ENCODE measurements at regions not wholly inside any gene's neighbourhood (a gene's known extent, or its start where the extent isn't known, plus 50 kb on each side); places are given as distances from the start of the nearest gene placed in this dataset.

DNA sequence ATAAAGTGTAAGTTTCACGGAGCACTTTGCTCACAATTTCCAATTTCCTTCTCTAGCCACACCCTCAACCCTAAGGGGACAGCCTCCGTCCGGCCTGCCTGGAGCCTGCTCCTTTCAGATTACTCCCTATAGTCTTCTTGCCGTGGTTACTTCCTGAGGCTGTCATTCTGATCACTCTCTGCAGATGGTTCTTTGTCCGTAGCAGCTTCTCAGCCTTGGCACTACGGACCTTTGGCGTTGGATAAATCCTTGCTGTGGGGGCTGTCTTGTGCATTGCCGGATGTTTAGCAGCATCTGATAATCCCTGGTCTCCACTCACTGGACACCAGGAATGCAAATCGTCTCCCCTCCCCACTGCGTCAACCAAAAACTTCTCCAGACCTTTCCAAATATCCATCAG is 447.5 kb upstream of the KIRREL3 start:
- H3K36me3 ChIP-seq (ENCODE audit: control insufficient read depth in 3 of 3, insufficient read depth in 3 of 3, low read length in 3 of 3) = no peaks in the 10 kb centered on the region
- peaks cover 0 to 3% (median 0%) of the 10 kb centered on the region in 3 donors for H3K27me3 ChIP-seq (ENCODE audit: control insufficient read depth in 3 of 3, insufficient read depth in 3 of 3, low read length in 3 of 3)
- H3K9ac ChIP-seq (ENCODE audit: low read depth in 1 of 3, low read length in 3 of 3) = no peak overlapping the region
- no peaks in the 10 kb centered on the region for H3K4me1 ChIP-seq (ENCODE audit: control insufficient read depth in 3 of 3, insufficient read depth in 3 of 3, low read length in 3 of 3)
- no peaks in the 10 kb centered on the region for H3K9me3 ChIP-seq (ENCODE audit: control insufficient read depth in 3 of 3, low read length in 3 of 3)
- no peak overlapping the region for H3K4me3 ChIP-seq (ENCODE audit: low read length in 3 of 3)
- no peak overlapping the region for H3K27ac ChIP-seq (ENCODE audit: low read depth, low read length)

DNA sequence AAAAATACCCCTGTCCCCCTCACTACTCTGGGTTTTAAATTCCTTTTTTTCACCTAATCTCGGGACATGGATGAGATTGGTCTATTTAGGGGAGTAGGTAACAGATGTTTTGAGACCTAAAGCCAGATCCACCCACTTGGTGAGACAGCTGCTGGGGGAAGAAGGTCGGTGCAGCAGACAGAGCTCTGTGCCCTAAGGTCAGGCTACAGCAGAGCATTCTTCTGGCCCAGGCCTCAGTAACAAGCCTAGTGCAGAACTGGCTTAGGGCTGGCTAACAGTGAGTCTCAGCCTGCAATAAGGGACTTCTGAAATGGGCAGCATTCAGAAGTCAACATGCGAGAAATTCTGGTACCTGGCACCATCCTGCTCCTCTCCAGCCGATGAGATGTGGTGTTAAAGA is 444.9 kb upstream of the KIRREL3 start:
- H3K27ac ChIP-seq (ENCODE audit: low read depth, low read length) = no peak overlapping the region
- no peaks in the 10 kb centered on the region for H3K4me1 ChIP-seq (ENCODE audit: control insufficient read depth in 3 of 3, insufficient read depth in 3 of 3, low read length in 3 of 3)
- peaks cover 0 to 3% (median 0%) of the 10 kb centered on the region in 3 donors for H3K27me3 ChIP-seq (ENCODE audit: control insufficient read depth in 3 of 3, insufficient read depth in 3 of 3, low read length in 3 of 3)
- no peaks in the 10 kb centered on the region for H3K36me3 ChIP-seq (ENCODE audit: control insufficient read depth in 3 of 3, insufficient read depth in 3 of 3, low read length in 3 of 3)
- H3K9me3 ChIP-seq (ENCODE audit: control insufficient read depth in 3 of 3, low read length in 3 of 3) = no peaks in the 10 kb centered on the region
- H3K9ac ChIP-seq (ENCODE audit: low read depth in 1 of 3, low read length in 3 of 3) = no peak overlapping the region
- no peak overlapping the region for H3K4me3 ChIP-seq (ENCODE audit: low read length in 3 of 3)

DNA sequence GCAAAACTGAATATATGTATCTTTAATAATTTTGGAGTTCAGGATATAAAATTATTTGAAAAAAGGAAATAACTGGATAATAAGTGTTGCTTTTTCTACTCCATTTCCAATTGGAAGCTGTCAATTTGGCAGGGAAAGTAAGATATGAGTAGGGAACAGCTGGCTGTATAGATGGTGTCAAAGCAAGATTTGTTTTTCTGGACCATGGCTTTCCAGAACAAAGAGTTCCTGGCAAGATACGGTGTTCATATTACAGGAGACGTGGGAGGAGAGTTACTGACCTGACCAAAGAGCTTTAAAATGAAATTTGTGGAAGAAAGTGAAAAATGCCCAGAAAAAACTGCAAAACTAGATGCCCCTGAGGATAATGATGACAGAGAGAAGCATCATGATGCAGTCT is 442.7 kb upstream of the KIRREL3 start:
- no peaks in the 10 kb centered on the region for H3K36me3 ChIP-seq (ENCODE audit: control insufficient read depth in 3 of 3, insufficient read depth in 3 of 3, low read length in 3 of 3)
- H3K4me3 ChIP-seq (ENCODE audit: low read length in 3 of 3) = no peak overlapping the region
- peaks cover 0 to 3% (median 0%) of the 10 kb centered on the region in 3 donors for H3K27me3 ChIP-seq (ENCODE audit: control insufficient read depth in 3 of 3, insufficient read depth in 3 of 3, low read length in 3 of 3)
- H3K9me3 ChIP-seq (ENCODE audit: control insufficient read depth in 3 of 3, low read length in 3 of 3) = no peaks in the 10 kb centered on the region
- H3K27ac ChIP-seq (ENCODE audit: low read depth, low read length) = no peak overlapping the region
- H3K9ac ChIP-seq (ENCODE audit: low read depth in 1 of 3, low read length in 3 of 3) = no peak overlapping the region
- no peaks in the 10 kb centered on the region for H3K4me1 ChIP-seq (ENCODE audit: control insufficient read depth in 3 of 3, insufficient read depth in 3 of 3, low read length in 3 of 3)

GRCh38 chr11:127440616-127441015 is 440.0 kb upstream of the KIRREL3 start:
- Histone ChIP-seq H3K27me3 (ENCODE audit: control insufficient read depth in 3 of 3, insufficient read depth in 3 of 3, low read length in 3 of 3) (no peaks in the 10 kb centered on the region), H3K9ac (ENCODE audit: low read depth in 1 of 3, low read length in 3 of 3) (no peak overlapping the region), H3K9me3 (ENCODE audit: control insufficient read depth in 3 of 3, low read length in 3 of 3) (no peaks in the 10 kb centered on the region), H3K27ac (ENCODE audit: low read depth, low read length) (no peak overlapping the region), H3K4me3 (ENCODE audit: low read length in 3 of 3) (no peak overlapping the region), H3K36me3 (ENCODE audit: control insufficient read depth in 3 of 3, insufficient read depth in 3 of 3, low read length in 3 of 3) (no peaks in the 10 kb centered on the region), H3K4me1 (ENCODE audit: control insufficient read depth in 3 of 3, insufficient read depth in 3 of 3, low read length in 3 of 3) (no peaks in the 10 kb centered on the region)

GRCh38 chr11:127425281-127425680 is 424.7 kb upstream of the KIRREL3 start:
- Histone ChIP-seq H3K27me3 (ENCODE audit: control insufficient read depth in 3 of 3, insufficient read depth in 3 of 3, low read length in 3 of 3) (no peaks in the 10 kb centered on the region), H3K9ac (ENCODE audit: low read depth in 1 of 3, low read length in 3 of 3) (no peak overlapping the region), H3K4me3 (ENCODE audit: low read length in 3 of 3) (no peak overlapping the region), H3K27ac (ENCODE audit: low read depth, low read length) (no peak overlapping the region), H3K4me1 (ENCODE audit: control insufficient read depth in 3 of 3, insufficient read depth in 3 of 3, low read length in 3 of 3) (no peaks in the 10 kb centered on the region), H3K9me3 (ENCODE audit: control insufficient read depth in 3 of 3, low read length in 3 of 3) (no peaks in the 10 kb centered on the region), H3K36me3 (ENCODE audit: control insufficient read depth in 3 of 3, insufficient read depth in 3 of 3, low read length in 3 of 3) (no peaks in the 10 kb centered on the region)

GRCh38 chr11:127424661-127425060 is 424.1 kb upstream of the KIRREL3 start:
- no peak overlapping the region for H3K4me3 ChIP-seq (ENCODE audit: low read length in 3 of 3)
- H3K27me3 ChIP-seq (ENCODE audit: control insufficient read depth in 3 of 3, insufficient read depth in 3 of 3, low read length in 3 of 3) = no peaks in the 10 kb centered on the region
- H3K27ac ChIP-seq (ENCODE audit: low read depth, low read length) = no peak overlapping the region
- no peaks in the 10 kb centered on the region for H3K9me3 ChIP-seq (ENCODE audit: control insufficient read depth in 3 of 3, low read length in 3 of 3)
- H3K4me1 ChIP-seq (ENCODE audit: control insufficient read depth in 3 of 3, insufficient read depth in 3 of 3, low read length in 3 of 3) = no peaks in the 10 kb centered on the region
- no peak overlapping the region for H3K9ac ChIP-seq (ENCODE audit: low read depth in 1 of 3, low read length in 3 of 3)
- no peaks in the 10 kb centered on the region for H3K36me3 ChIP-seq (ENCODE audit: control insufficient read depth in 3 of 3, insufficient read depth in 3 of 3, low read length in 3 of 3)

DNA sequence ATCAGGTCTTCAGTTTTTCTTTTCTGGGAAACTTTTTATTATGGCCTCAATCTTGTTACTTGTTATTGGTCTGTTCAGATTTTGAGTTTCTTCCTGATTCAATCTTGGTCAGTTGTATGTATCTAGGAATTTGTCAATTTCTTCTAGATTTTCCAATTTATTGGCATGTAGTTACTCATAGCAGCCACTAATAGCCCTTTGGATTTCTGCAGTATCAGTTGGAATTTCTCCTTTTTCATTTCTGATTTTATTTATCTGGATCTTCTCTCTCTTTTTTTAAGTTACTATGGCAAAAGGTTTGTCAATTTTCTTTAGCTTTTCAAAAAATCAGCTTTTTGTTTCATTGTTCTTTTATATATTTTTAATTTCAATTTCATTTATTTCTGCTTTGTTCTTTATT is 419.6 kb upstream of the KIRREL3 start:
- Histone ChIP-seq H3K27me3 (ENCODE audit: control insufficient read depth in 3 of 3, insufficient read depth in 3 of 3, low read length in 3 of 3) (no peaks in the 10 kb centered on the region), H3K4me3 (ENCODE audit: low read length in 3 of 3) (no peak overlapping the region), H3K27ac (ENCODE audit: low read depth, low read length) (no peak overlapping the region), H3K4me1 (ENCODE audit: control insufficient read depth in 3 of 3, insufficient read depth in 3 of 3, low read length in 3 of 3) (no peaks in the 10 kb centered on the region), H3K9me3 (ENCODE audit: control insufficient read depth in 3 of 3, low read length in 3 of 3) (no peaks in the 10 kb centered on the region), H3K36me3 (ENCODE audit: control insufficient read depth in 3 of 3, insufficient read depth in 3 of 3, low read length in 3 of 3) (no peaks in the 10 kb centered on the region), H3K9ac (ENCODE audit: low read depth in 1 of 3, low read length in 3 of 3) (no peak overlapping the region)

DNA sequence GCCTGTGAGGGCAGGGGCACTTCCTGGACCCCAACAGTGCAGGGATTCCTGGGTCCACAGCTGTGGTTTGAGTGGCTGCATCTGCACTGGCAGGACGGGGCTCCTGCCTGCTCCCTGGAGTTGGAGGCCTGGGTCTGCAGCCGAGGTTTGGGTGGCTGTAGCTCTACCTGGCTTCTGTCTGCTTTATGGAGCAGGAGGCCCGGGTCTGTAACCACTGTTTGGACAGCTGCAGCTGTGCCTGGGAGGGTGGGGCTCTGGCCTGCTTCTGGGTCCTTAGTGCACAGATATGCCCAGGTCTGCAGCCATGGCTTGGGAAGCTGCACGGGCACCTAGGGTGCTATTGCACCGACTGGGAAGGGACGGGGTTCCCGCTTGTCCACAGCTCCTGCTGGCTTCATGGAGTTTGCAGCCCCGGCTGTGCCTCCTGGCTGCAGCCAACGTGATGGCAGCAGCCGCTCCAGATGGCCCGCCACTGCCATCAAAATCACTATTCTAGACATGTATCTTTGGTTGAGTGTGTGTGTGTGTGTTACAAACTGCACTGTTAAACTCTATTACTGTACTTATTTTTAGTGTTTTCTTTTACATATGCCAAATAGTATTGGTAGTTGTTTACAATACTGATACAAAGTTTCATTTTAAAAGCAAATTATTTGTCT is 412.3 kb upstream of the KIRREL3 start:
- Histone ChIP-seq H3K9ac (ENCODE audit: low read depth in 1 of 3, low read length in 3 of 3) (no peak overlapping the region), H3K4me3 (ENCODE audit: low read length in 3 of 3) (no peak overlapping the region), H3K27me3 (ENCODE audit: control insufficient read depth in 3 of 3, insufficient read depth in 3 of 3, low read length in 3 of 3) (no peaks in the 10 kb centered on the region), H3K27ac (ENCODE audit: low read depth, low read length) (no peak overlapping the region), H3K9me3 (ENCODE audit: control insufficient read depth in 3 of 3, low read length in 3 of 3) (peaks cover 0 to 2% (median 0%) of the 10 kb centered on the region in 3 donors), H3K36me3 (ENCODE audit: control insufficient read depth in 3 of 3, insufficient read depth in 3 of 3, low read length in 3 of 3) (no peaks in the 10 kb centered on the region), H3K4me1 (ENCODE audit: control insufficient read depth in 3 of 3, insufficient read depth in 3 of 3, low read length in 3 of 3) (no peaks in the 10 kb centered on the region)

DNA sequence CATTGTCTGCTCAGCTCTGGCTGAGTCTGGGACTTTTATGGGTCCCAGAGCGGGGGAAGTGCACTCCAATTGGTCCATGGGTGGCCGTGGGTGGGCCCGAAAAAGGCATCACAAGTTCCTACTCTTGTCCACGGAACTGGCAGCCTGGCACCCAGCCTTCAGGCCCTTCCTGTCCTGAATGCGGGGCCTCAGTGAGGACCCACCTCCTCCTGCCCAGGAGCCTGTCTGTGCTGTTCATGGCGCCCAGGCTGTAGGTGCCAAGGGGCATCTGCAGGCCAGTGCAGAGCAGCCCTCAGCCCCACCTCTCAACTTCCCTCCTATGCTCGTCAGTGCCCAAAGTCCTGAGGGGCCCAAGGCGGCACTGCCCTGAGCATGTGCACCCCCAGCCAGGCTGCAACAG is 411.7 kb upstream of the KIRREL3 start:
- peaks cover 0 to 2% (median 0%) of the 10 kb centered on the region in 3 donors for H3K9me3 ChIP-seq (ENCODE audit: control insufficient read depth in 3 of 3, low read length in 3 of 3)
- H3K27me3 ChIP-seq (ENCODE audit: control insufficient read depth in 3 of 3, insufficient read depth in 3 of 3, low read length in 3 of 3) = no peaks in the 10 kb centered on the region
- H3K4me3 ChIP-seq (ENCODE audit: low read length in 3 of 3) = no peak overlapping the region

GRCh38 chr11:127411283-127411682 is 410.7 kb upstream of the KIRREL3 start:
- H3K4me1 ChIP-seq (ENCODE audit: control insufficient read depth in 3 of 3, insufficient read depth in 3 of 3, low read length in 3 of 3) = no peaks in the 10 kb centered on the region
- H3K36me3 ChIP-seq (ENCODE audit: control insufficient read depth in 3 of 3, insufficient read depth in 3 of 3, low read length in 3 of 3) = no peaks in the 10 kb centered on the region
- no peak overlapping the region for H3K4me3 ChIP-seq (ENCODE audit: low read length in 3 of 3)
- H3K9ac ChIP-seq (ENCODE audit: low read depth in 1 of 3, low read length in 3 of 3) = no peak overlapping the region
- no peaks in the 10 kb centered on the region for H3K27me3 ChIP-seq (ENCODE audit: control insufficient read depth in 3 of 3, insufficient read depth in 3 of 3, low read length in 3 of 3)
- H3K27ac ChIP-seq (ENCODE audit: low read depth, low read length) = no peak overlapping the region
- peaks cover 0 to 2% (median 0%) of the 10 kb centered on the region in 3 donors for H3K9me3 ChIP-seq (ENCODE audit: control insufficient read depth in 3 of 3, low read length in 3 of 3)

More for the DNA sequence above, 411.7 kb upstream of the KIRREL3 start:
- H3K27ac ChIP-seq (ENCODE audit: low read depth, low read length) = no peak overlapping the region
- H3K4me1 ChIP-seq (ENCODE audit: control insufficient read depth in 3 of 3, insufficient read depth in 3 of 3, low read length in 3 of 3) = no peaks in the 10 kb centered on the region
- H3K9ac ChIP-seq (ENCODE audit: low read depth in 1 of 3, low read length in 3 of 3) = no peak overlapping the region
- H3K36me3 ChIP-seq (ENCODE audit: control insufficient read depth in 3 of 3, insufficient read depth in 3 of 3, low read length in 3 of 3) = no peaks in the 10 kb centered on the region
